Fibroblast of the aortic adventitia (primary cell): ENCODE measurements at regions not wholly inside any gene's neighbourhood (a gene's known extent, or its start where the extent isn't known, plus 50 kb on each side); places are given as distances from the start of the nearest gene placed in this dataset.

ENCODE experiments used
- DNase-seq: peaks from one replicate; pipeline ENCODE4 v3.0.0-alpha.2; 2010; ENCODE audit warnings: low read depth
- H3K4me3 ChIP-seq: 2 replicates; pipeline ENCODE4 v1.5.1; 2011; ENCODE audit warnings: low read depth, mild to moderate bottlenecking, control low read depth, low read length, moderate library complexity
- CTCF ChIP-seq: IDR thresholded peaks from 2 replicates; pipeline ENCODE4 v1.5.1; 2011; ENCODE audit warnings: mild to moderate bottlenecking, low read length, control low read depth, inconsistent platforms; ENCODE audit not compliant: insufficient read depth

DNA sequence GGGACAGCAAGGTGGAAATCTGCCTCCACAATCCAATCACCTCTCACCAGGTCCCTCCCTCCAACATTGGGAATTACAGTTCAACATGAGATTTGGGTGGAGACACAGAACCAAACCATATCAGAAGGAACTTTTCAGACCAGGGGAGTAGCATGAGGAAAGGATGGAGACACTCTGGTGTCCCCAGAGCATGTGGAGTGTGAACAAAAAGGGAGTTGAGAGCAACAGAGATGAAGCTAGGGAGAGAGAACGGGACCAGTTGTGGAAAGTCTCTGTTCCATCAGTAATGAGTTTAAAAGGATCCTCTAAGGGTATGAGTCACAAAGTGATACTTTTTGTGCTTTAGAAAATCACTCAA is 382.0 kb downstream of the SFMBT2 start:
- no peak for TF ChIP-seq CTCF
- DNase-seq: no peak
- no peak overlapping the region for H3K4me3 ChIP-seq

DNA sequence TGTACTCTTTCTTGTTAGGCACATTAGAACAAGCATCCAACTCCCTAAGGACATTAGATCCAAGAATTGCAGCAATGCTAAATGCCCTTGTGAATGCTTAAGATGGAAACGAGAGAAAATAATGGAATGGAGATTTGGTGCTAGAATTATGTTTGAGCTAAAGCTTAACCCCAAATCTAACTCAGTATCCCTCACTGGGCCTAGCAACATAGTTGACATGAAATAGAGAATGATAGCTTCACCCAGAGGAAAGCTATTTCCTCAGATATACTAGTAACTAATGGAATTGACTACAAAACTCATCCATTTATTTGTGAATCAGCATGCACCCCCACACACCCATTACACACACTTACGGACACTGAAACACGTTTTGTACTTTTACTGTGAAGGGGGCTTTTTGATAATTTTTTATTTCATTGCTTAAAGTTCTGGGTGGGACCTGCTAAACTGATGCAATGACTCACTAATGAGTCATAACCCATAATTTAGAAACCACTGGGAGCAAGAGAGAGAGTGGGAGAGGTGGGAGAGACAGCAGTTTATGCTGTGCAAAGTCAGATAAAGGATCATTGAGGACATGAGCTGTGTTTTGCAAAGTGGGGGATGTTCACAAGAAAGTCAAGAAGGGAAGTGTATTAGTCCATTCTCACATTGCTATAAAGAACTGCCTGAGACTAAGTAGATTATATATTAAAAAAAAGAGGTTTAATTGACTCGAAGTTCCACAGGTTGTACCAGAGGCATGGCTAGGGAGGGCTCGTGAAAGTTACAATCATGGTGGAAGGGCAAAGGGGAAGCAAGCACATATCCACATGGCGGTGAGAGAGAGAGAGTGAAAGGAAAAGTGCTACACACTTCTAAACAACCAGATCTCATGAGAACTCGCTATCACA is 382.7 kb downstream of the SFMBT2 start:
- DNase-seq: peak; percentile 15
- no peak for TF ChIP-seq CTCF
- no peak overlapping the region for H3K4me3 ChIP-seq

DNA sequence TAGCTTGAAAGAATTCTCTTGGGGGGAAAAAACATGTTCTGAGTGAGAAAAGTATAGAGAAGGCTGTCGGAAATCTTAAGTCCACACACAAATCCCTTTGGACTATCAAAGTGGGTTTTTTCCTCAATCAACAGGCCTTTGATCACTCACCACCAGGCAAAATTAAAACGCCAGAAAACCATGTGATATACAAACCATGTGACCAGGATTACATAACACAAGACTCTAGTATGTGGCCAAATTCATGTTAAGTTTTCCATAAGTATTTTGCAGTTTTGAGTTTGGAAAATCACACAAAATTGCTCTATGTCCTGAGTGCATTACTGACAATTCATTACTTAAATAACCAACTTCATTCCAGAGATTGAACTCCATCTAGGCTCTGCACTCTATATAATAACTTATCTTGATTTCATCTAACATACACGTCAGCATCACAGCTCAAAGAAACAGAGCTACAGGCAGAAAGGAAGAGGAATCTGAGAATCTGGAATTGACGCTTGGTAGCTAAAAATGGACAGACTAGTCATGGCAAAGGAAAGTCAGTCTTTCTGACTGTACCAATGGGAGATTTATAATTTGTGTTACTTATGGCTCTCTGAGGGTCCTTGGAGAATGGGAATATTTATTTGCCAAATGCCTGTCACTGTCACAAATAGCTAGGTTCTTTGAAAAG is 383.5 kb downstream of the SFMBT2 start:
- TF ChIP-seq CTCF: no peak
- no peak for DNase-seq
- no peak overlapping the region for H3K4me3 ChIP-seq

DNA sequence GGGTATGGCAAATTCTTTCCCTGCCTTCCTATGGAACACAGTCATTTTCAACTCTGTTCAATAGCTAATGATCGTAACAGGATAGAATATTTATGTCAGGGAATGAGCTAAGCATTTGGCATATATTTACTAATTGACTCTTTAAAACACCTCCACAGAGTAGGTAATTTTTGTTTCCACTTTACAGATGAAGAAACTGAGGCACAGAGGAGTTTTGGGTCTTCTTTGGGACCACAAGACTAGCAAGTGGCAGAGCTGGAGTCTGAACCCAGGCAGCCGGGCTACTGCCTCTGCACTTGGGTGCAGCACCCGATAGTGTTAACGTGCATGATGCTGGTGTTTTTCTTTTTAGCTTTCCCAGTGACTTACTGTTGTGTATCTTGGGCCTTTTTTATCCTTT is 384.0 kb downstream of the SFMBT2 start:
- TF ChIP-seq CTCF: no peak
- DNase-seq: no peak
- H3K4me3 ChIP-seq: no peak overlapping the region

DNA sequence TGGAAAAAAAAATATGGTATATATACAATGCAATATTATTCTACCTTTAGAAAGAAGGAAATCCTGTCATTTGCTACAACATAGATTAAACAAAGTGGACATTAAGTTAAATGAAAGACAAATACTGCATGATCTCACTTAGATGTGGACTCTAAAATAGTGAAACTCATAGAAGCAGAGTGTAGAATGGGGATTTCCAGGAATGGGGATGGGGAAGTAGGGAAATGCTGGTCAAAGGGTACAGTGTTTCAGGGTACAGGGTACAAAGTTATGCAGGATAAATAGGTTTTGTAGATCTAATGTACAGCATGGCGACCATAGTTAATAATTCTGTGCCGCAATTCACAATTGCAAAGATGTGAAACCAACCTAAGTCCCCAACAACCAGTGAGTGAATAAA is 385.5 kb downstream of the SFMBT2 start:
- DNase-seq: no peak
- TF ChIP-seq CTCF: no peak
- H3K4me3 ChIP-seq: no peak overlapping the region

DNA sequence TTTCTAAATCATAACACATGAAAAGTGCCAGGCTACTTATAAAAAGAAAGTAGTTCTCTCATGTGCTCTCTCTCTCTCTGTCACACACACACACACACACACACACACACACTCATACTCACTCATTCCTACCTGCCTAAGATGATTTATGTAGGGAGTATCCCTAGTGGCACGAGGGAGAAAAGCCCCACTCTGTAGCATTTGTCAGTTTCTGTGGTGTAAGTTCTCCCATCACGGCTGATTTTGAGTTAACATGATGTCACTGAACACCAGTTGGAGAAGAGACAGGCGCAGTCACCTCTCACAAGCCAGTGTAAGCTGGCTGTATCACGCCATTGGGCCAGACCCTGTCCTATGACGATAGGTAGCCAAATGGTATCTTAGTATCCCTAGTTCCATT is 395.4 kb downstream of the SFMBT2 start:
- no peak for DNase-seq

More for the DNA sequence above, 395.4 kb downstream of the SFMBT2 start:
- TF ChIP-seq CTCF: no peak
- H3K4me3 ChIP-seq: no peak overlapping the region
